OCI-LY1 (cell line): ENCODE measurements at regions not wholly inside any gene's neighbourhood (a gene's known extent, or its start where the extent isn't known, plus 50 kb on each side); places are given as distances from the start of the nearest gene placed in this dataset.

Source experiments
- H2AFZ ChIP-seq: fragments of 200-600 bp; sonication (generic), shearing (Covaris generic); 2 replicates; pipeline ENCODE4 v1.6.0; 2014; ENCODE audit warnings: antibody characterized with exemption, mild to moderate bottlenecking, low read length
- H3F3A ChIP-seq: fragments of 200-600 bp; sonication (generic), shearing (Covaris generic); 2 replicates; pipeline ENCODE4 v1.6.0; 2014; ENCODE audit warnings: mild to moderate bottlenecking, antibody characterized with exemption, low read length, moderate library complexity; ENCODE audit not compliant: insufficient read depth
- H3K27ac ChIP-seq: fragments of 200-600 bp; sonication (generic); 2 replicates; pipeline ENCODE4 v1.5.1; 2014; ENCODE audit warnings: low read length, mixed run types, mild to moderate bottlenecking, low read depth; ENCODE audit not compliant: poor library complexity, severe bottlenecking
- H3K27me3 ChIP-seq: fragments of 200-600 bp; sonication (generic); 2 replicates; pipeline ENCODE4 v1.6.0; 2014; ENCODE audit warnings: antibody characterized with exemption, mild to moderate bottlenecking, low read length, moderate library complexity; ENCODE audit not compliant: insufficient read depth
- H3K36me3 ChIP-seq: fragments of 200-600 bp; sonication (generic); 2 replicates; pipeline ENCODE4 v1.6.1; 2014; ENCODE audit warnings: mild to moderate bottlenecking, antibody characterized with exemption, low read length, moderate library complexity, mixed read lengths; ENCODE audit not compliant: insufficient read depth
- H3K4me1 ChIP-seq: fragments of 200-600 bp; sonication (generic); 2 replicates; pipeline ENCODE4 v1.5.1; 2014; ENCODE audit warnings: mild to moderate bottlenecking, low read length, moderate library complexity; ENCODE audit not compliant: insufficient read depth, severe bottlenecking
- H3K4me2 ChIP-seq: fragments of 200-600 bp; sonication (generic), shearing (Covaris generic); 2 replicates; pipeline ENCODE4 v1.6.1; 2014; ENCODE audit warnings: low read length
- H3K4me3 ChIP-seq: fragments of 200-600 bp; sonication (generic); 2 replicates; pipeline ENCODE4 v1.5.1; 2014; ENCODE audit warnings: low read length, low read depth, mild to moderate bottlenecking, mixed read lengths; ENCODE audit not compliant: poor library complexity, severe bottlenecking
- H3K79me2 ChIP-seq: fragments of 200-600 bp; shearing (Covaris generic); 2 replicates; pipeline ENCODE4 v1.6.1; 2016; ENCODE audit warnings: mixed run types, low read length, mixed read lengths; ENCODE audit not compliant: insufficient read depth
- H3K9ac ChIP-seq: fragments of 200-600 bp; sonication (generic), shearing (Covaris generic); 2 replicates; pipeline ENCODE4 v1.6.1; 2014; ENCODE audit warnings: mild to moderate bottlenecking, low read length, mixed read lengths
- H3K9me2 ChIP-seq: fragments of 200-600 bp; sonication (generic), shearing (Covaris generic); 2 replicates; pipeline ENCODE4 v1.6.1; 2014; ENCODE audit warnings: low read depth, mild to moderate bottlenecking, low read length, mixed read lengths
- H3K9me3 ChIP-seq: fragments of 200-600 bp; shearing (Covaris generic); 2 replicates; pipeline ENCODE4 v1.6.1; 2014; ENCODE audit warnings: low read length, mixed read lengths
- H4K20me1 ChIP-seq: fragments of 200-600 bp; sonication (generic), shearing (Covaris generic); 2 replicates; pipeline ENCODE4 v1.6.0; 2016; ENCODE audit warnings: mild to moderate bottlenecking, low read length; ENCODE audit not compliant: insufficient read depth
- EZH2 ChIP-seq: fragments of 200-600 bp; sonication (generic), shearing (Covaris generic); IDR thresholded peaks from 2 replicates; pipeline ENCODE4 v1.8.0; 2017; ENCODE audit warnings: borderline replicate concordance, mixed run types, mild to moderate bottlenecking, antibody characterized with exemption, low read length, moderate library complexity, mixed read lengths
- TF ChIP-seq, protein P1 (sequence below): fragments of 200-600 bp; sonication (generic), shearing (Covaris generic); IDR thresholded peaks from 2 replicates; pipeline ENCODE4 v1.5.1; 2017; ENCODE audit warnings: mild to moderate bottlenecking, antibody characterized with exemption, low read length, moderate library complexity, mixed read lengths

DNA sequence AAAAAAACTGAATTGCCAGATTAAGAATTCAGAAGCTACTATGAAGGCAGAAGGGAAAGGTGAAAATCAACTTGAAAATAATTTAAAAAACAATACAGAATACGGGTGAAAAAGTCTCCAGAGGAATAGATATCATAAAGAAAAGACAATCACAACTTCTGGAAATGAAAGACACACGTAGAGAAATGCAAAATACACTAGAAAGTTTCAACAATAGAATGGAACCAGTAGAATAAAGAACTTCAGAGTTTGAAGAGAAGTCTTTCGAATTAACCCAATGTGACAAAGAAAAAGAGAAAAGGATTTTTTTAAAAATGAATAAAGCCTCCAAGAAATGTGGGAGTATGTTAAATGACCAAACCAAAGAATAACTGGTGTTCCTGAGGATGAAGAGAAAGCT, 263.8 kb upstream of the FAT3 start:
- no peak overlapping the region for H2AFZ ChIP-seq
- H3K27me3 ChIP-seq, result no peaks in the 10 kb centered on the region
- H3K9me2 ChIP-seq, result no peaks in the 10 kb centered on the region
- no peaks in the 10 kb centered on the region for H3F3A ChIP-seq
- no peak overlapping the region for H3K4me2 ChIP-seq
- H3K79me2 ChIP-seq, result no peaks in the 10 kb centered on the region
- no peaks in the 10 kb centered on the region for H3K4me1 ChIP-seq
- H3K9ac ChIP-seq, result no peak overlapping the region
- H4K20me1 ChIP-seq, result no peaks in the 10 kb centered on the region
- no peak overlapping the region for H3K27ac ChIP-seq
- no peaks in the 10 kb centered on the region for H3K36me3 ChIP-seq
- H3K4me3 ChIP-seq, result no peak overlapping the region
- TF ChIP-seq, protein P1, sequence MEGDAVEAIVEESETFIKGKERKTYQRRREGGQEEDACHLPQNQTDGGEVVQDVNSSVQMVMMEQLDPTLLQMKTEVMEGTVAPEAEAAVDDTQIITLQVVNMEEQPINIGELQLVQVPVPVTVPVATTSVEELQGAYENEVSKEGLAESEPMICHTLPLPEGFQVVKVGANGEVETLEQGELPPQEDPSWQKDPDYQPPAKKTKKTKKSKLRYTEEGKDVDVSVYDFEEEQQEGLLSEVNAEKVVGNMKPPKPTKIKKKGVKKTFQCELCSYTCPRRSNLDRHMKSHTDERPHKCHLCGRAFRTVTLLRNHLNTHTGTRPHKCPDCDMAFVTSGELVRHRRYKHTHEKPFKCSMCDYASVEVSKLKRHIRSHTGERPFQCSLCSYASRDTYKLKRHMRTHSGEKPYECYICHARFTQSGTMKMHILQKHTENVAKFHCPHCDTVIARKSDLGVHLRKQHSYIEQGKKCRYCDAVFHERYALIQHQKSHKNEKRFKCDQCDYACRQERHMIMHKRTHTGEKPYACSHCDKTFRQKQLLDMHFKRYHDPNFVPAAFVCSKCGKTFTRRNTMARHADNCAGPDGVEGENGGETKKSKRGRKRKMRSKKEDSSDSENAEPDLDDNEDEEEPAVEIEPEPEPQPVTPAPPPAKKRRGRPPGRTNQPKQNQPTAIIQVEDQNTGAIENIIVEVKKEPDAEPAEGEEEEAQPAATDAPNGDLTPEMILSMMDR, result no peak
- no peak for TF ChIP-seq EZH2
- H3K9me3 ChIP-seq, result no peaks in the 10 kb centered on the region

DNA sequence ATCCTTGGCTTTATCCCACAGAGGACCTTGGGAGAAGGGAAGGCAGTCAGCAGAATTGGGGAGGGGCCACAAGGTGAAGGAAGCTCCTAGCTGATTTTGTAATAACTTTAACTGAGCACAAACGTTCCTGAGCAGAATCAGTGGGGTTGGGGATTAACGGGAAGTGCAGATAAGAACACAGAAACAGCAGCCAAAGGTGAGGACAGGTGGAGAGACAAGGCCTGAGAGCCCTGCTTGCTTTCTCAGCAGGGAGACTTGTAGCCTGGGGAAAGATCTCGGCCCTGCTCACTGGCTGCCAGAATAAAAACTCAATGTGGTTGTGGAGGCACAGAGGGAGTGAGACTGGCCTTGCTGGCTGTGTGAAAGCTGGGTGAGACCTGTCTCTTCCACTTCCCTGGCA, 265.2 kb upstream of the FAT3 start:
- Histone ChIP-seq H3K36me3 (no peaks in the 10 kb centered on the region), H3K4me2 (no peak overlapping the region), H2AFZ (no peak overlapping the region), H3K4me1 (no peaks in the 10 kb centered on the region), H3K4me3 (no peak overlapping the region), H3K9me2 (no peaks in the 10 kb centered on the region), H3K27ac (no peak overlapping the region), H3K79me2 (no peaks in the 10 kb centered on the region), H3K9ac (no peak overlapping the region), H3K27me3 (no peaks in the 10 kb centered on the region), H3K9me3 (no peaks in the 10 kb centered on the region), H4K20me1 (no peaks in the 10 kb centered on the region), H3F3A (no peaks in the 10 kb centered on the region)
- TF ChIP-seq, protein P1, result no peak
- no peak for TF ChIP-seq EZH2

DNA sequence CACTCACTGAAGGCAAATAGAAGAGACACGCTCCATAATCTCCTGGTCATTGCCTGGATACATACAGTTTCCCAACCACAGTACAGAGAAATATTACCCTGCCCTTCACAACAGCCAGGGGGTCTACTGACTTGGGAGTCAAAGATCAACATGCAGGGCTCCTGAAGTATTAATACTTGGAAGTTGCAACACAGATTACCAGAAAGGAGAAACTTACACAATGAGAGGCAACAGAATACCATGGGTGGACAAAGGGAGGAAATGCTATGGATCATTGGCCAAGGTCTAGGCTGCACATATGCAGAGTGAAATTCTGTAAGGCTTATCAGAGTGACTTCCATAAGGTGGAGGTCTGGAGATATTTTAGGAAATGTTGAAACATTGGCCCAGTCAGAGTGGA, 267.9 kb upstream of the FAT3 start:
- no peaks in the 10 kb centered on the region for H3K36me3 ChIP-seq
- H3K4me1 ChIP-seq, result no peaks in the 10 kb centered on the region
- no peak overlapping the region for H3K9ac ChIP-seq
- no peak overlapping the region for H2AFZ ChIP-seq
- H3K9me3 ChIP-seq, result no peaks in the 10 kb centered on the region
- no peaks in the 10 kb centered on the region for H3K9me2 ChIP-seq
- no peaks in the 10 kb centered on the region for H3F3A ChIP-seq
- no peaks in the 10 kb centered on the region for H3K27me3 ChIP-seq
- TF ChIP-seq EZH2, result no peak
- TF ChIP-seq, protein P1, result no peak
- no peaks in the 10 kb centered on the region for H4K20me1 ChIP-seq
- H3K4me2 ChIP-seq, result no peak overlapping the region
- no peaks in the 10 kb centered on the region for H3K79me2 ChIP-seq
- H3K4me3 ChIP-seq, result no peak overlapping the region
- H3K27ac ChIP-seq, result no peak overlapping the region
